Ishikawa (cell line): ENCODE measurements at regions not wholly inside any gene's neighbourhood (a gene's known extent, or its start where the extent isn't known, plus 50 kb on each side); places are given as distances from the start of the nearest gene placed in this dataset.

Experiments used
- CEBPB ChIP-seq: IDR thresholded peaks from 2 replicates; pipeline ENCODE4 v1.6.1; 2012
- CREB1 ChIP-seq: IDR thresholded peaks from 2 replicates; pipeline ENCODE4 v1.6.1; 2012; ENCODE audit warnings: low read depth
- EGR1 ChIP-seq: IDR thresholded peaks from 2 replicates; pipeline ENCODE4 v1.6.1; 2012
- EP300 ChIP-seq: IDR thresholded peaks from 2 replicates; pipeline ENCODE4 v1.6.1; 2012; ENCODE audit warnings: borderline replicate concordance
- FOXM1 ChIP-seq: IDR thresholded peaks from 2 replicates; pipeline ENCODE4 v1.6.1; 2012; ENCODE audit warnings: low read depth, borderline replicate concordance
- MAX ChIP-seq: IDR thresholded peaks from 2 replicates; pipeline ENCODE4 v1.6.1; 2012
- NFIC ChIP-seq: IDR thresholded peaks from 2 replicates; pipeline ENCODE4 v1.6.1; 2012
- RAD21 ChIP-seq: IDR thresholded peaks from 2 replicates; pipeline ENCODE4 v1.6.1; 2012; ENCODE audit warnings: low read depth
- TAF1 ChIP-seq: IDR thresholded peaks from 2 replicates; pipeline ENCODE4 v1.6.1; 2012; ENCODE audit warnings: low read depth, mild to moderate bottlenecking
- TCF12 ChIP-seq: IDR thresholded peaks from 2 replicates; pipeline ENCODE4 v1.6.1; 2012; ENCODE audit warnings: low read depth
- TEAD4 ChIP-seq: IDR thresholded peaks from 2 replicates; pipeline ENCODE4 v1.6.1; 2012
- YY1 ChIP-seq: IDR thresholded peaks from 2 replicates; pipeline ENCODE4 v1.6.1; 2012; ENCODE audit warnings: low read depth
- ZBTB7A ChIP-seq: IDR thresholded peaks from 2 replicates; pipeline ENCODE4 v1.6.1; 2012; ENCODE audit warnings: low read depth
- TF ChIP-seq, protein P1 (sequence below): IDR thresholded peaks from 2 replicates; pipeline ENCODE4 v1.6.1; 2012
- TF ChIP-seq, protein P2 (sequence below): IDR thresholded peaks from 2 replicates; pipeline ENCODE4 v1.6.1; 2012; ENCODE audit warnings: low read depth, mild to moderate bottlenecking

DNA sequence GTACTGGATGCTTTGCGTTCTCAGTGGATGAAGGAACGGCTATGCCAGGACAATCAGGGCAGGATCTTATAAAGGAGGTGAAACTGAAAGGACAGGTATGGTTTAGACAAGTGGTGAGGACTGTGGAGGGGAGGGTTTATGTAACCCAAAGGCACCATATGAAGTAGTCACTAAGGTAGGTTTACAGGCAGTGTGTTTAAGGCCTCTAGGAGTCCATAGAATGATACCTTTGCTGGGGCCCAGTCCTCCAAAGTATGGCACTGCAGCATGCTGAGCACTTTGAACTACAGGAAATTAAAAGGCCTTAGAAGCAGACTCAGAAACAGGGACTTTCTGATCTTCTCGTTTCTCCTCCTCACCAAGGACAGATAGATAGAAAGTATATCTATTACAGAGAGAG is 304.7 kb upstream of the USP25 start:
- no peak for TF ChIP-seq CEBPB
- no peak for TF ChIP-seq MAX
- no peak for TF ChIP-seq TCF12
- no peak for TF ChIP-seq TAF1
- no peak for TF ChIP-seq ZBTB7A
- TF ChIP-seq, protein P1, sequence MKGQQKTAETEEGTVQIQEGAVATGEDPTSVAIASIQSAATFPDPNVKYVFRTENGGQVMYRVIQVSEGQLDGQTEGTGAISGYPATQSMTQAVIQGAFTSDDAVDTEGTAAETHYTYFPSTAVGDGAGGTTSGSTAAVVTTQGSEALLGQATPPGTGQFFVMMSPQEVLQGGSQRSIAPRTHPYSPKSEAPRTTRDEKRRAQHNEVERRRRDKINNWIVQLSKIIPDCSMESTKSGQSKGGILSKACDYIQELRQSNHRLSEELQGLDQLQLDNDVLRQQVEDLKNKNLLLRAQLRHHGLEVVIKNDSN, result no peak
- TF ChIP-seq TEAD4, result no peak
- TF ChIP-seq YY1, result no peak
- TF ChIP-seq CREB1, result no peak
- TF ChIP-seq, protein P2, sequence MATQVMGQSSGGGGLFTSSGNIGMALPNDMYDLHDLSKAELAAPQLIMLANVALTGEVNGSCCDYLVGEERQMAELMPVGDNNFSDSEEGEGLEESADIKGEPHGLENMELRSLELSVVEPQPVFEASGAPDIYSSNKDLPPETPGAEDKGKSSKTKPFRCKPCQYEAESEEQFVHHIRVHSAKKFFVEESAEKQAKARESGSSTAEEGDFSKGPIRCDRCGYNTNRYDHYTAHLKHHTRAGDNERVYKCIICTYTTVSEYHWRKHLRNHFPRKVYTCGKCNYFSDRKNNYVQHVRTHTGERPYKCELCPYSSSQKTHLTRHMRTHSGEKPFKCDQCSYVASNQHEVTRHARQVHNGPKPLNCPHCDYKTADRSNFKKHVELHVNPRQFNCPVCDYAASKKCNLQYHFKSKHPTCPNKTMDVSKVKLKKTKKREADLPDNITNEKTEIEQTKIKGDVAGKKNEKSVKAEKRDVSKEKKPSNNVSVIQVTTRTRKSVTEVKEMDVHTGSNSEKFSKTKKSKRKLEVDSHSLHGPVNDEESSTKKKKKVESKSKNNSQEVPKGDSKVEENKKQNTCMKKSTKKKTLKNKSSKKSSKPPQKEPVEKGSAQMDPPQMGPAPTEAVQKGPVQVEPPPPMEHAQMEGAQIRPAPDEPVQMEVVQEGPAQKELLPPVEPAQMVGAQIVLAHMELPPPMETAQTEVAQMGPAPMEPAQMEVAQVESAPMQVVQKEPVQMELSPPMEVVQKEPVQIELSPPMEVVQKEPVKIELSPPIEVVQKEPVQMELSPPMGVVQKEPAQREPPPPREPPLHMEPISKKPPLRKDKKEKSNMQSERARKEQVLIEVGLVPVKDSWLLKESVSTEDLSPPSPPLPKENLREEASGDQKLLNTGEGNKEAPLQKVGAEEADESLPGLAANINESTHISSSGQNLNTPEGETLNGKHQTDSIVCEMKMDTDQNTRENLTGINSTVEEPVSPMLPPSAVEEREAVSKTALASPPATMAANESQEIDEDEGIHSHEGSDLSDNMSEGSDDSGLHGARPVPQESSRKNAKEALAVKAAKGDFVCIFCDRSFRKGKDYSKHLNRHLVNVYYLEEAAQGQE, result no peak
- no peak for TF ChIP-seq RAD21
- TF ChIP-seq NFIC, result no peak
- TF ChIP-seq EP300, result no peak
- no peak for TF ChIP-seq FOXM1
- no peak for TF ChIP-seq EGR1

GRCh38 chr21:15430023-15430422 is 299.8 kb upstream of the USP25 start:
- TF ChIP-seq MAX, result no peak
- TF ChIP-seq, protein P1, result no peak
- no peak for TF ChIP-seq RAD21
- TF ChIP-seq, protein P2, result no peak
- no peak for TF ChIP-seq YY1
- TF ChIP-seq TAF1, result no peak
- no peak for TF ChIP-seq CEBPB
- TF ChIP-seq TCF12, result no peak
- TF ChIP-seq ZBTB7A, result no peak
- TF ChIP-seq FOXM1, result no peak

GRCh38 chr21:15430577-15430976 is 299.2 kb upstream of the USP25 start:
- TF ChIP-seq TCF12 (no peak), NFIC (no peak), YY1 (no peak), TAF1 (no peak), CEBPB (no peak), EGR1 (no peak)
- TF ChIP-seq, protein P2, result no peak

DNA sequence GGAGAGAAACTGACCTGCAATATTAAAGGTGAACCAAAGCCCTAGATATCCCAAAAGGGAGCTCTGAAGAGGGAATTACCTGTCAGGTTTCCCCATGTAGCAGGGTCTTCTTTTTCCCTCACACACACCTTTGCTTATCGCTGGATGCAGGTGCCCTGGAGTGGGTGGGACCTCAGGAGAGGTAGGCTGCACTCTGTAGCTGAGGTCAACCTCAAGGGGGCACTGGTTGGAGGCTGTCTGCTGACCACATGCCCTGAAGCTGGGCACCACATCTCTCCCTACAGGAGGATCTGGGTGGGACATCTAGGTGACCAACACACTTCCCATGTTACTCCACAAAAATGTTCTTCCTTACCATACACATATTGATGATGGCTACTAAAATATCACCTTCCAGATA is 298.7 kb upstream of the USP25 start:
- TF ChIP-seq YY1, result no peak
- TF ChIP-seq MAX, result no peak
- TF ChIP-seq TAF1, result no peak
- no peak for TF ChIP-seq TEAD4
- no peak for TF ChIP-seq EGR1
- TF ChIP-seq CREB1, result no peak
- TF ChIP-seq EP300, result no peak
- TF ChIP-seq, protein P2, result no peak
- TF ChIP-seq, protein P1, result no peak
- TF ChIP-seq RAD21, result no peak
- no peak for TF ChIP-seq CEBPB
- no peak for TF ChIP-seq TCF12
